SK-N-SH (cell line): ENCODE measurements at regions not wholly inside any gene's neighbourhood (a gene's known extent, or its start where the extent isn't known, plus 50 kb on each side); places are given as distances from the start of the nearest gene placed in this dataset.

Source experiments
- RAD21 ChIP-seq: IDR thresholded peaks from 2 replicates; pipeline ENCODE4 v1.6.1; 2012; ENCODE audit warnings: mild to moderate bottlenecking, low read length
- TF ChIP-seq, protein P1 (sequence below): fragments of 200-600 bp; sonication (generic); IDR thresholded peaks from 2 replicates; pipeline ENCODE4 v1.6.1; 2017; ENCODE audit warnings: antibody characterized with exemption, mild to moderate bottlenecking, moderate library complexity

- TF ChIP-seq RAD21 = no peak
- TF ChIP-seq, protein P1, sequence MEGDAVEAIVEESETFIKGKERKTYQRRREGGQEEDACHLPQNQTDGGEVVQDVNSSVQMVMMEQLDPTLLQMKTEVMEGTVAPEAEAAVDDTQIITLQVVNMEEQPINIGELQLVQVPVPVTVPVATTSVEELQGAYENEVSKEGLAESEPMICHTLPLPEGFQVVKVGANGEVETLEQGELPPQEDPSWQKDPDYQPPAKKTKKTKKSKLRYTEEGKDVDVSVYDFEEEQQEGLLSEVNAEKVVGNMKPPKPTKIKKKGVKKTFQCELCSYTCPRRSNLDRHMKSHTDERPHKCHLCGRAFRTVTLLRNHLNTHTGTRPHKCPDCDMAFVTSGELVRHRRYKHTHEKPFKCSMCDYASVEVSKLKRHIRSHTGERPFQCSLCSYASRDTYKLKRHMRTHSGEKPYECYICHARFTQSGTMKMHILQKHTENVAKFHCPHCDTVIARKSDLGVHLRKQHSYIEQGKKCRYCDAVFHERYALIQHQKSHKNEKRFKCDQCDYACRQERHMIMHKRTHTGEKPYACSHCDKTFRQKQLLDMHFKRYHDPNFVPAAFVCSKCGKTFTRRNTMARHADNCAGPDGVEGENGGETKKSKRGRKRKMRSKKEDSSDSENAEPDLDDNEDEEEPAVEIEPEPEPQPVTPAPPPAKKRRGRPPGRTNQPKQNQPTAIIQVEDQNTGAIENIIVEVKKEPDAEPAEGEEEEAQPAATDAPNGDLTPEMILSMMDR = no peak
Observed at GRCh38 chr7:118971706-118972105, 747.2 kb downstream of the ANKRD7 start.
